Eye (tissue), 1 donor: ENCODE measurements at regions not wholly inside any gene's neighbourhood (a gene's known extent, or its start where the extent isn't known, plus 50 kb on each side); places are given as distances from the start of the nearest gene placed in this dataset.

Source experiments
- DNase-seq: peaks from one replicate; pipeline ENCODE4 v3.0.0-alpha.2; 2015

DNA sequence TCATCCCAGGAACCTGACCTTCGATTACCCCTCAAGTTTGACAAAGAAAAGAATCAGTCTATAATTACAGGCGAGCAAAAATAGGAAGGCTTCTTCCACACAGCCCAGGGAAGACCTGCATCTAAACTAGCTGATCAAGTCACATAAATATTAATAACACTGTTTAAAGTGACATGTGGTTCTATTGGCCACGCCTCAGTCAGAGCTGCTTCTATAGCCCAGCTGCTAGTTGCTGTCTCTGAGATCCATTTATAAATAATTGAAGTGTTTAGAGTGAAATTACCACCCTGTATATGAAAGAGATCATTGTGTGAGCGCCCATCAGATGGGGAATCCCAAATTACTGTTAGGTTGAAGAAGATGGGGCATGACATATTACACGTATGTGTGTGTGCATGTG is 426.0 kb downstream of the CDH2 start:
- peak; percentile 65 for DNase-seq

- peak; percentile 92 for DNase-seq
Observed at GRCh38 chr18:27750014-27750413, 426.9 kb downstream of the CDH2 start.

DNA sequence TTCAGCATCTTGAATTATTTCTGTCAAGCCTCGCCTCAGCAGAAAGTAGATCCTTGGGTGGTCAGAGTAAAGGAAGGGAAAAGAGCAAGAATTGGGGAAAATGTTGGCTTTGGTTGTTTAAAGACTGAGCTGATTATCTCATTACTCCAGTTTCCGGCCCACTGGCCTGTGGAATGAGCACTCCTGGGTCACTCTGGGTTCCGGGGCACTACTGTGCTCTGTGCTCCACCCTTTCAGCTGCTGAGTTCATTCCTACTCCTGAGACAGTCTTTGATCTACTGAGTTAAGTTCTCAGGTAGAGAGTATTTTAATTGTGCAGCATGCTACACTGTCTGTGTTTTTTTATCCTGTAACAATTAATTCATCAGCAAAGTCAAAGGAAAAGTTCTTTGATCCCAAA is 427.7 kb downstream of the CDH2 start:
- no peak for DNase-seq

GRCh38 chr18:27746241-27746640 is 430.7 kb downstream of the CDH2 start:
- no peak for DNase-seq

GRCh38 chr18:27735117-27735516 is 441.8 kb downstream of the CDH2 start:
- DNase-seq = peak; percentile 59

DNA sequence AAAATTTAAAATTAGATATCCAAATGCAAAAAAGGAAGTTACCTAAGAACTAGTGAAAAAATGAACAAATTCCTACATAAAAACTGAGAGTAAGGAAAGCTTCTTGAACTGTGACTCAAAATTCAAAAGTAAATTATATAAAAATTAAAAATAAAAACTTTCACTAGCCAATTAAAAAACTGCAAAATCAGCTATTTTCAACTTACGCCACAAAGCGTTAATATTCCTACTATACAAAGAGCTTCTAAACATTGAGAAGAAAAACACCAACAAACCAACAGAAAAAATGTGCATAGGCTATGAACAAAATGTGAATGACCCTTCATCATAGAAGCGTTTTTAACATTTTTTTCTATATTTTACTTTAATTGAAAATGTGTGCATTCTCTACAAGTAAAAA is 445.7 kb downstream of the CDH2 start:
- no peak for DNase-seq

- DNase-seq = no peak
Observed at GRCh38 chr18:27728659-27729058, 448.3 kb downstream of the CDH2 start.

DNA sequence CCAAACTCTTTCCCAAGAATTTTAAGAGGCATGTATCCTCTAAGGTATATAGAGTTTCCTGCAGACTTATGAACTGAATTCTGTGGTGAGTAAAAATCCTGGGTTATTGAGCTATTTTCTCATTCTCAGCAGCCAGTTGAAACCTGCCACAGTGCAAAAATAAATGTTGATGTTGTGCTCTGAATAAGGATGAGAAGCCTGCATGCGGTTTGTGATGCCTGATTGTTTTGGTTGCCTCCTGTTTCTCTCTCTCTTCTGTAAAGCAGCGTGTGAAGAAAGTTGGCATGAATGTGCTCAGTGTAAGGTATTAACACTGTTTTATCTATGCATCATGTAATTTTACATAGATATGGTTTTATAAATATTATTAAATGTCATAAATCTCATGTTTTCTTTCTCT is 452.6 kb downstream of the CDH2 start:
- no peak for DNase-seq

DNA sequence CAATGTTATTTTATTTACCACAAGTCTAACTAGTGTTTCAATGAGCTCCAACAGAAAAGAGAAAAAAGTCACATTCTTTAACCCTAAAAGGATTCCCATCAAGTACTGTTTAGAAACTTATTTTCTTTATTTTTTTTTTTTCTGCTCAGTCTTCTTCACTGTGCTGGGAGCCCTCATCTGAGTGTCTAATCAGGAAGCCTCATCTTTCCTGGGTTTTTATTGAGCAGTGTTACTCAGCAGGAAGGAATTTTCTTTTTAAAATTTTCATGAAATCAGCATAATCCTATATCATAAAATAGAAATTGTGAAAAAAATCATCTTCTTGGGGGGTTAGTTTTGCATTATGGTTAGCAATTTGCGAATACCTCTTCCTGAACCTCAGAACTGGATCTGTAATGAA is 453.8 kb downstream of the CDH2 start:
- no peak for DNase-seq

DNA sequence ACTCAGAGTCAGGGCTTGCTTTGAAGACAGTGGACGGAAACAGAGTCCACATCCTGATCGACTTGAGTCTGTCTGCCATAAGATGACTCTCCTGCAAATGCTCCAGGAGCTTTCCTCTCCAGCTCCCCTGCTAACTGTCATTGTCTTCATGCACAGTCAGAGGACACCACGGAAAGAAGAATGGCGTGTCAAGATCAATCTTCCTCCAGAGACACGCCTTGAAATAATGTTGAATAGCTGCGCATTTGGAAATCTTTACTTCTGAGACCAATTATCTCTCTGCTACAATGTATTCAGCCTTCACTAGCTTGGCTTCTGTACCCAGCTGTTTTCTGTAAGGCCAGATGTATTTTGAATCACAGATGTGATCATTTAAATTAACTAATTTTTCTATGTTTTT is 457.2 kb downstream of the CDH2 start:
- DNase-seq = peak; percentile 70

DNA sequence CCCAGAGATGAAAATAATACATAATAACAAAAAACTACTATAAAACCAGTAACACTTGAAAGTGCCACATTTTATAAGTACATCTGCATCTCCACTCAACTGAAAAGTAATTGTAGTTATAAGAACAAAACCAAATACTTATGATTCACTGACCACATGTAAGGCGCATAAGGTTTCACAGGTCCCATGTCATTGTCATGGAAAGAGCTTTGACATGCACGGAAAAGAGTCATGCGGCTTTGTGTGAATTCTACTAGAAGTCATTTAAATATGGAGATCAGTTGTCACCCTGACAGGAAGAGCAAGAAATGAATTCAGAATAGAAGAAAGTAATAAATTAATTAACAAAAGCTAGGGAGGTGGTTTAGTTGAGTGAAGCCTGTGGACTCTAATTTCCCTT is 459.1 kb downstream of the CDH2 start:
- DNase-seq = no peak

GRCh38 chr18:27717250-27717649 is 459.7 kb downstream of the CDH2 start:
- no peak for DNase-seq

GRCh38 chr18:27715751-27716150 is 461.2 kb downstream of the CDH2 start:
- no peak for DNase-seq

GRCh38 chr18:27713738-27714095 is 463.2 kb downstream of the CDH2 start:
- DNase-seq = peak; percentile 78

- peak; percentile 57 for DNase-seq
Observed at GRCh38 chr18:27713037-27713737, 463.7 kb downstream of the CDH2 start.

DNA sequence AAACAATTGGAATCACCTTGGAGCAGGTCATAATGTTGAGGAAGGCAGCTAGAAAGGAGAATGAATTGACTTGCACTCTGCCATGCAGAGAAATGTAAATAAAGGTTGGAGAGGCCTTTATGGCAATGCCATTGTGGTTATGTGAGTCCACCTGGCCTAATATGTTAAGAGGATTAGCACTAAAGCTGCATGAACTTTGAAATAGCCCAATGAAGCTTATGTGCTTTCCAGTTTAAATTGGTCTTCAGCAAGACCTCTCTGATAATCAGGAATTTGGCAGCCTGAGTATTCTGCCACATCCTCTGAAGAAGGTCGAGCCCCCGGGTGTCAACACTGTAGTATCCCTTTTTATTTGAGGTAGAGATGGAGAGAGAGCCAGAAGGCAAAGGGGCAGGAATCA is 464.9 kb downstream of the CDH2 start:
- DNase-seq = peak; percentile 48

GRCh38 chr18:27711382-27711781 is 465.5 kb downstream of the CDH2 start:
- DNase-seq = no peak

DNA sequence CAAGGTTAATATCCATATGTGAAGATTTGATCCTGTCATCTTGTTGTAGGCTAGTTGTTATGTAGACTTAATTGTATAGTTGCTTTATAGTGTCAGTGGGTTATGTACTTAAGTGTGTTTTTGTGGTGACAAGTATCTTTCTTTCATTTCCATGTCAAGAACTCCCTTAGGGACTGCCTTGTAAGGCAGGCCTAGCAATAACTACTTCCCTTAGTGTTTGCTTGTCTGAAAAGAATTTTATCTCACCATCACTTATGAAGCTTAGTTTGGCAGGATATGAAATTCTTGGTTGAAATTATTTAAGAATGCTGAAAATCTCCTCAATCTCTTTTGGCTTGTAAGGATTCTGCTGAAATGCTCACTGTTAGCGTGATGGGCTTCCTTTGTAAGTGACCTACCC is 467.6 kb downstream of the CDH2 start:
- DNase-seq = no peak

DNA sequence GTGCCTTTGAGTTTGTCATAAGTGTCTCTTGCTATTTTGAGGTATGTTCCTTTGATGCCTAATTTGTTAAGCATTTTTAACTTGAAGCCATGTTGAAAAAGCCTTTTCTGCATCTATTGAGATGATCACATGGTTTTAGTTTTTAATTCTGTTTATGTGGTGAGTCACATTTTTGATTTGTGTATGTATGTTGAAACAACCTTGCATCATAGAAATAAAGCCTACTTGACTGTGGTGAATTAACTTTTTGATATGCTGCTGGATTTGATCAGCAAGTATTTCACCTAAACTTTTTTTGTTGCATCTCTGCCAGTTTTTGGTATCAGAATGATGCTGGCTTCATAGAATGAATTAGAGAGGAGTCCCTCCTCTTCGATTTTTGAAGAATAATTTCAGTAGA is 469.7 kb downstream of the CDH2 start:
- no peak for DNase-seq

DNA sequence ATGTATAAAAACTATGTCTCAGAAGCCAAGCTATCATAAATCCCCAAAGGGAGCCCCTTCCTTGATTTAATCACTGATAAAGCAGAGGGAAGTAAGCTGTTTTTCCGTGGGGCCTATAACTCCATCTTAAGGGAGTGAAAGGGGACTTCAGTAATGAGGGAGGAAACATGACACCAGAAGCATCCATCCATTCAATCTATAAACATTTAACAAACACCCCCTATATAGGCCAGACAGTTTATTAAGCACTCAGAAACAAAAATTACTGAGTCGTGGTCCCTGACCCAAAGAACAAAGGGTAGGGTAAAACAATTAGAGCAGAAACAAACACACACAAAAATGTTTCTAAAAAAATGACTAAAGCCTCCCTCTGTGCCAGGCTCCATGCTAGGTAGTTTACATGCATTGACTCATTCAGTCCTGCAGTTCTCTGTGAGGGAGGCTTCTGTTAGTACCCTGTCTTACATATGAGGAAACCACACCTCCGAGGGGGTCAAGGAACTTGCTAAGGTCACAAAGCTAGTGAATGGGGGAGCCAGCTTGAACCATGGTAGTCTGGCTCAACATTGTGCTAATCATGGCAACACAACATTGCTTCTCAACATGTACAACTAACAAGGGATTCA is 472.1 kb downstream of the CDH2 start:
- peak; percentile 38 for DNase-seq

- DNase-seq = no peak
Observed at GRCh38 chr18:27699137-27699536, 477.8 kb downstream of the CDH2 start.

DNA sequence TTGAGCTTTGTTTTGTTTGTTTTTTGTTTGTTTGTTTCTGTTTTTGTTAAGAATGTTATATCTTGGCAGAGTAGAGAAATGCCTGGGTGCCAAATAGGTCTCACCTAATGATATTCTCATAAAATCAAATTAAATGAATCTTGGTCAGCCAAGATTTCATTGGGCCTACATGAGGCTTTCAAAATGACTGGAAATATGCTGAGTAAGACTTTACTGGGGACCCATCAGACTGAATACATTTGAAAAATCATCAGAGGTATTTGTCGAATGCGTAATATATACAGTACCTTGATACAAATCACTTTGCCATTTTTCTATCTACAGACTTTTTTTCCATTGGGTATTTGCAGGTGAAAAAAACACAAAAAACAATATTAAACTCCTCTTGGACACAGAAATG is 480.8 kb downstream of the CDH2 start:
- no peak for DNase-seq

GRCh38 chr18:27695503-27695902 is 481.4 kb downstream of the CDH2 start:
- no peak for DNase-seq

DNA sequence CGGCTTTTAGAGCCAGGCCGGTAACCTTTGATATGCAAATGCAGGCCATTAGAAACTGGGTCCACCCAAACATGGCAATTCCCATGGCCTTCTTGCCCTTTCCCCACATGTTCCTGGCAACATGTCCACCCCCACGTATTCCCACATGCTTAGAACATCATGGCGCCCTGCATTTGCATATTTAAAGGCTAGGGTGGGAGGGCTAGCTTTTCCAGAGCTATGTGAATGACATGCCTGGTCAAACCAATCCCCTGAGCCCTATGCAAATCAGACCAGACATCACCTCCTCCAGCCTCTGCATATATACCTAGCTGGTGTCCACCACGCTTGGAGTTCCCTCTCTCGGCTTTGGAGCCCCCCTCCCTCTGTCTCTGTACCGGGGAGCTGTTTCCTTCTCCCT is 481.9 kb downstream of the CDH2 start:
- no peak for DNase-seq

DNA sequence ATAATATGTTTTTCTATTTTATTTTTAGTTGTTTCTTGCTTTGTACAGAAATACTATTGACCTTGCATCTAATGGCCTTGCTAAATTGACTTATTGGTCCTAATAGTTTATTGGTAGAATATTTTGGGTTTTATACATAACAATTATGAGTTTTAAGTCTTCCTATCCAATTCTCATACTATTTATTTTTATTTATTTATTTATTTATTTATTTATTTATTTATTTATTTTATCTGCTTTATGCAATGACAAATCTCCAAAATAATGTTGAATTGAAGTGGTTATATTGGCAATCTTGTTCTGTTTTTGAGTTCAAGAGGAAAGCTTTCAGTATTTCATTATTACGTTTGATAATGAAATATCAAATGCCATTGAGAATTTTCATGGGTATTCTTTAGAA is 488.3 kb downstream of the CDH2 start:
- DNase-seq = no peak
